Karpas-422 (cell line): ENCODE measurements at regions not wholly inside any gene's neighbourhood (a gene's known extent, or its start where the extent isn't known, plus 50 kb on each side); places are given as distances from the start of the nearest gene placed in this dataset.
A peak's percentile ranks its signal among the peaks of the same experiment; 100 is the strongest.

Experiments used
- DNase-seq: peaks from one replicate; pipeline ENCODE4 v3.0.0-alpha.2; 2015
- H2AFZ ChIP-seq: fragments of 200-600 bp; sonication (generic); 2 replicates; pipeline ENCODE4 v1.6.1; 2014; ENCODE audit warnings: antibody characterized with exemption, low read length, mixed read lengths
- H3K27ac ChIP-seq: fragments of 200-600 bp; sonication (generic); 2 replicates; pipeline ENCODE4 v1.5.1; 2014; ENCODE audit warnings: mild to moderate bottlenecking, low read length, moderate library complexity
- H3K27me3 ChIP-seq: fragments of 200-600 bp; sonication (generic); 2 replicates; pipeline ENCODE4 v1.6.1; 2014; ENCODE audit warnings: low read length, mixed read lengths
- H3K36me3 ChIP-seq: fragments of 200-600 bp; sonication (generic); 2 replicates; pipeline ENCODE4 v1.6.1; 2014; ENCODE audit warnings: low read length, mixed read lengths; ENCODE audit not compliant: insufficient read depth
- H3K4me1 ChIP-seq: fragments of 200-600 bp; sonication (generic); 2 replicates; pipeline ENCODE4 v1.6.1; 2014; ENCODE audit warnings: mild to moderate bottlenecking, low read length, mixed read lengths
- H3K4me2 ChIP-seq: fragments of 200-600 bp; sonication (generic); 2 replicates; pipeline ENCODE4 v1.6.1; 2014; ENCODE audit warnings: low read length, low read depth, mild to moderate bottlenecking; ENCODE audit not compliant: poor library complexity, severe bottlenecking
- H3K4me3 ChIP-seq: fragments of 200-600 bp; sonication (generic); 2 replicates; pipeline ENCODE4 v1.5.1; 2014; ENCODE audit warnings: mild to moderate bottlenecking, antibody characterized with exemption, low read length, mixed read lengths
- H3K79me2 ChIP-seq: fragments of 200-600 bp; sonication (generic); 2 replicates; pipeline ENCODE4 v1.6.1; 2014; ENCODE audit warnings: mild to moderate bottlenecking, low read length, mixed read lengths
- H3K9ac ChIP-seq: fragments of 200-600 bp; sonication (generic); 2 replicates; pipeline ENCODE4 v1.6.0; 2014; ENCODE audit warnings: low read length
- H3K9me2 ChIP-seq: fragments of 200-600 bp; sonication (generic), shearing (Covaris generic); replicated peaks from 2 replicates; pipeline ENCODE4 v1.6.0; 2014; ENCODE audit warnings: mild to moderate bottlenecking, low read length, moderate library complexity; ENCODE audit not compliant: insufficient read depth
- H3K9me3 ChIP-seq: fragments of 300-700, 200-600 bp; sonication (generic); 2 replicates; pipeline ENCODE4 v1.6.1; 2014; ENCODE audit warnings: low read length, mixed read lengths
- H4K20me1 ChIP-seq: fragments of 200-600 bp; sonication (generic); 2 replicates; pipeline ENCODE4 v1.6.1; 2014; ENCODE audit warnings: mild to moderate bottlenecking, antibody characterized with exemption, low read length, low read depth; ENCODE audit not compliant: insufficient read depth

DNA sequence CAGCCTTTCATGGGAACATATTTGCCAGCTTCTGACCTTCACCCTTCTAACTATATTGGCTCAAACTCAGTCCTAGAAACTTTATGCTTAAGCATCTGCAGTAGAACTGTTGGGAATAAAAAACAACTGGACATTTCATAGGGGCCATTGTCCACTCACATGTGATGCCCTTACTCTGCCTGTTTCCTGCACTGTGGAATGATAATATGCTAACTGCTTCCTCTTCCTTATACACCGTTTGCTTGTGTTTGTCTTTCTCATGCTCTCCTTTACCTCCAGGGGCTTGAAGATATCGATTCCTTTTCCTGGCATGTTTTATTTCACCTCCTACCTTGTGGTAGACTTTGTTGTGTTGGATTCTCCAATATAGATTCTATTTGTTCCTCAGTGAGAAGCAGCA is 333.0 kb upstream of the DDI1 start:
- no peaks in the 10 kb centered on the region for H3K36me3 ChIP-seq
- no peak overlapping the region for H3K4me2 ChIP-seq
- DNase-seq: no peak
- H3K9me3 ChIP-seq: no peaks in the 10 kb centered on the region
- no peaks in the 10 kb centered on the region for H3K79me2 ChIP-seq
- no peaks in the 10 kb centered on the region for H3K9me2 ChIP-seq
- no peak overlapping the region for H3K4me3 ChIP-seq
- H3K9ac ChIP-seq: no peak overlapping the region
- no peak overlapping the region for H2AFZ ChIP-seq
- H3K27ac ChIP-seq: no peak overlapping the region
- no peaks in the 10 kb centered on the region for H4K20me1 ChIP-seq
- peaks cover 2% of the 10 kb centered on the region; the same call in 1 of the 2 replicates for H3K27me3 ChIP-seq
- no peaks in the 10 kb centered on the region for H3K4me1 ChIP-seq

DNA sequence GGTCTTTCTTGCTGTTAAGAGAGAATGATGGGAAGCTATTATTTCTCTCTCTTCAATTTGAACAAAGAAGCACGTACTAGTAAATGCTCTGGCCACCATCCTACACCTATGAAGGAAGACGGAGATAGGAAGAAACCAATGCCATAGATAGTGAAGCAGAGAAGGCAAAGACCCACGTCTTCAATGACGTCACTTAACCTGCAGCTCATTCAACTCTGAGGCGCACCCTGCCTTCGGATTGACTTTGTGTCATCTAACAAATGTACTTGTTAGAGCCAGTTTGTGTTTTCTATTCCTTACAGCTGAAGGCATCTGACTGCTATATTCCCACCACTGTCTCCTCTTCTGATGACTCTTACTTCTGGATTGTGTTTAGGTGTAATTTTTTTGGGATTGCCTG is 332.5 kb upstream of the DDI1 start:
- H3K4me2 ChIP-seq: no peak overlapping the region
- no peaks in the 10 kb centered on the region for H3K79me2 ChIP-seq
- no peaks in the 10 kb centered on the region for H3K9me3 ChIP-seq
- no peaks in the 10 kb centered on the region for H3K9me2 ChIP-seq
- H2AFZ ChIP-seq: no peak overlapping the region
- peaks cover 2% of the 10 kb centered on the region; the same call in 1 of the 2 replicates for H3K27me3 ChIP-seq
- no peaks in the 10 kb centered on the region for H3K4me1 ChIP-seq
- no peak for DNase-seq
- no peak overlapping the region for H3K9ac ChIP-seq
- no peaks in the 10 kb centered on the region for H4K20me1 ChIP-seq
- H3K27ac ChIP-seq: no peak overlapping the region
- no peak overlapping the region for H3K4me3 ChIP-seq
- H3K36me3 ChIP-seq: no peaks in the 10 kb centered on the region

DNA sequence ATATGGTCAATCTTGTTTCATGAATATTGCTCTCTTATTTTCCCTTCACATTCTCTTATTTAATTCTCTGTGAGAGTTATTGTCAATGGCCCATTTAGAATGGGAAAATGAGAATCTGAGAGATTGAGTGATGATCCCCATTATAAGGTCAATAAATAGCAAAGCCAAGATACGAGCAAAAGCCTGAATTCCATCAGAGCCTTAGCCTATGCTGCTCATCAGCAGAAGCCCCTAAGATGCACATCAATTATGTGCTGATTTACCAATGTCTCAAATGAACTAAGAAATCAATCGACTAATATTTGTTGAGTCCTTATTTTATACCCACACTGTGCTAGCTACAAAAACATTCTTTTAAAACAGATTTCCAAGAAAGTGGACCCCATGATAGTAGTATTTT is 330.8 kb upstream of the DDI1 start:
- H3K4me3 ChIP-seq: no peak overlapping the region
- no peaks in the 10 kb centered on the region for H4K20me1 ChIP-seq
- H3K27ac ChIP-seq: no peak overlapping the region
- H3K9me3 ChIP-seq: no peaks in the 10 kb centered on the region
- H3K79me2 ChIP-seq: no peaks in the 10 kb centered on the region
- H3K9ac ChIP-seq: no peak overlapping the region
- no peak for DNase-seq
- H3K9me2 ChIP-seq: no peaks in the 10 kb centered on the region
- peaks cover 2% of the 10 kb centered on the region; the same call in 1 of the 2 replicates for H3K27me3 ChIP-seq
- H3K4me1 ChIP-seq: no peaks in the 10 kb centered on the region
- no peaks in the 10 kb centered on the region for H3K36me3 ChIP-seq
- H3K4me2 ChIP-seq: no peak overlapping the region
- H2AFZ ChIP-seq: no peak overlapping the region

DNA sequence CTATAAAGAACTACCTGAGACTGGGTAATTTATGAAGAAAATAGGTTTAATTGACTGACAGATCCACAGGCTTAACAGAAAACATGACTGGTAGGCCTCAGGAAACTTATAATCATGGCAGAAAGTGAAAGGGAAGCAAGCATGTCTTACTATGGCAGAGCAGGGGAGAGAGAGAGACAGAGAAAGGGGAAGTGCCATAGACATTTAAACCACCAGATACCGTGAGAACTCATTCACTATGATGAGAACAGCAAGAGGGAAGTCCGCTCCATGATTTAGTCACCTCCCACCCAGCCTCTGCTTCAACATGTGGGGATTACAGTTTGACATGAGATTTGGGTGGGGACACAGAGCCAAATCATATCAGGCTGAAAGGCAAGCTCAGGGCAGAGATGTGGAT is 327.1 kb upstream of the DDI1 start:
- no peaks in the 10 kb centered on the region for H4K20me1 ChIP-seq
- no peak overlapping the region for H2AFZ ChIP-seq
- no peak overlapping the region for H3K9ac ChIP-seq
- 0 out of 2 replicates have a peak, but pooled peaks cover 4% of the 10 kb centered on the region for H3K9me2 ChIP-seq
- no peak overlapping the region for H3K4me2 ChIP-seq
- H3K79me2 ChIP-seq: no peaks in the 10 kb centered on the region
- H3K36me3 ChIP-seq: no peaks in the 10 kb centered on the region
- H3K4me1 ChIP-seq: no peaks in the 10 kb centered on the region
- peaks cover 2% of the 10 kb centered on the region; the same call in 1 of the 2 replicates for H3K27me3 ChIP-seq
- DNase-seq: peak; percentile 83
- no peak overlapping the region for H3K4me3 ChIP-seq
- H3K9me3 ChIP-seq: no peaks in the 10 kb centered on the region
- H3K27ac ChIP-seq: no peak overlapping the region

DNA sequence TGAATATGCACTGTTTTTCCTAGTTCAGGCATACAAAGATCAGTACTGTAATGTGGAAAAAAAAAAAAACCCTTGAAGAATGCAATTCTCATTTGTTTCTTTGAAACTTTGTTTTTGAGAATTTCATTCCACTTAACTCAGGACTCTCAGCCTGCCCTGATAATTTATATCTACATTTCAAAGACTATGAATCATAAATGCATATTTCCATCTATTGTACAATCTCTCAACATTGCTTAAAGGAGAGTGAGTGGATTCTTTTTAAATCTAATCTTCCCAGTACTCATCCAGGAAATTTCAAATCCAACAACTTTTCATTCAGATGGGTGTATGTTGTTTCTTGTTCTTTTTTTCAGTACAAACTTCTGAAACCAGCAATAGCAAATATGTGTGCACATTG is 322.2 kb upstream of the DDI1 start:
- H3K27me3 ChIP-seq: no peaks in the 10 kb centered on the region
- 0 out of 2 replicates have a peak, but pooled peaks cover 4% of the 10 kb centered on the region for H3K9me2 ChIP-seq
- no peak overlapping the region for H3K4me2 ChIP-seq
- no peaks in the 10 kb centered on the region for H3K9me3 ChIP-seq
- H3K36me3 ChIP-seq: no peaks in the 10 kb centered on the region
- H3K4me3 ChIP-seq: no peak overlapping the region
- H3K79me2 ChIP-seq: no peaks in the 10 kb centered on the region
- no peak overlapping the region for H2AFZ ChIP-seq
- H3K27ac ChIP-seq: no peak overlapping the region
- no peaks in the 10 kb centered on the region for H4K20me1 ChIP-seq
- DNase-seq: no peak
- H3K9ac ChIP-seq: no peak overlapping the region
- H3K4me1 ChIP-seq: no peaks in the 10 kb centered on the region

DNA sequence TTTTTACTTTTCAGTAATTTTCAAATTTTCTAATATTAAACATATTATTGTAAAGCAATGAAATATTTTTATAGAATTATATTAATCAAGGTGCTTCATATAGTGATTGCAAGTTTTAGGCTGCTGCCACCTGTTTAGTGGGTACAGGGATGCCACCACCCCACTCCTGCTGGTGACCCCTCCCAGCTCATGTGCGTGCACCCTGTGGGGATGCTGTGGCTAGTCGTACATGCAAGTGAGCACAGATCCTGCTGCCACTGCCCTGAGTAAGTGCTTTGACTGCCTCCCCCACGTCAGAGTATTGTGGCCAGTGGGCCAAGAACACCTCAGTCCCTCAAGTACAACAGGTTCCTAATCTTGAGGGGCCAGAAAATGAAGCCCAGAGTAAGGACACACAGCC is 320.1 kb upstream of the DDI1 start:
- H3K4me1 ChIP-seq: peaks cover 2% of the 10 kb centered on the region; the same call in 1 of the 2 replicates
- H3K9me2 ChIP-seq: 0 out of 2 replicates have a peak, but pooled peaks cover 4% of the 10 kb centered on the region
- H3K4me2 ChIP-seq: no peak overlapping the region
- H3K27me3 ChIP-seq: no peaks in the 10 kb centered on the region
- H3K9me3 ChIP-seq: no peaks in the 10 kb centered on the region
- no peaks in the 10 kb centered on the region for H3K36me3 ChIP-seq
- no peak overlapping the region for H2AFZ ChIP-seq
- no peaks in the 10 kb centered on the region for H3K79me2 ChIP-seq
- H3K4me3 ChIP-seq: no peak overlapping the region
- H4K20me1 ChIP-seq: no peaks in the 10 kb centered on the region
- no peak overlapping the region for H3K9ac ChIP-seq
- no peak overlapping the region for H3K27ac ChIP-seq
- no peak for DNase-seq

DNA sequence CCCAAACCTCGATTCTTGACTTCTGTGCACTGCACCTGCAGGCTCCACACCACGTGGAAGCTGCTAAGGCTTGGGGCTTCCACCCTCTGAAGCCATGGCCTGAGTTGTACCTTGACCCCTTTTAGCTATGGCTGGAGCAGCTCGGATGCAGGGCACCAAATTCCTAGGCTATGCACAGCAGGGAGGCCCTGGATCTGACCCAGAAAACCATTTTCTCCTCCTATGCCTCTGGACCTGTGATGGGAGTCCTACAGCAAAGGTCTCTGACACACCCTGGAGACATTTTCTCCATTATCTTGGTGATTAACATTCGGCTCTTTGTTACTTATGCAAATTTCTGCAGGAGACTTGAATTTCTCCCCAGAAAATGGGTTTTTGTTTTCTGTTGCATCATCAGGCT is 309.2 kb upstream of the DDI1 start:
- Histone ChIP-seq H4K20me1 (no peaks in the 10 kb centered on the region), H3K9me2 (0 out of 2 replicates have a peak, but pooled peaks cover 4% of the 10 kb centered on the region), H3K9ac (no peak overlapping the region), H3K27me3 (no peaks in the 10 kb centered on the region), H3K79me2 (no peaks in the 10 kb centered on the region), H3K4me1 (no peaks in the 10 kb centered on the region), H3K9me3 (peaks cover 4% of the 10 kb centered on the region; the same call in 1 of the 2 replicates), H2AFZ (no peak overlapping the region), H3K4me2 (no peak overlapping the region), H3K4me3 (no peak overlapping the region), H3K36me3 (no peaks in the 10 kb centered on the region), H3K27ac (no peak overlapping the region)
- no peak for DNase-seq

DNA sequence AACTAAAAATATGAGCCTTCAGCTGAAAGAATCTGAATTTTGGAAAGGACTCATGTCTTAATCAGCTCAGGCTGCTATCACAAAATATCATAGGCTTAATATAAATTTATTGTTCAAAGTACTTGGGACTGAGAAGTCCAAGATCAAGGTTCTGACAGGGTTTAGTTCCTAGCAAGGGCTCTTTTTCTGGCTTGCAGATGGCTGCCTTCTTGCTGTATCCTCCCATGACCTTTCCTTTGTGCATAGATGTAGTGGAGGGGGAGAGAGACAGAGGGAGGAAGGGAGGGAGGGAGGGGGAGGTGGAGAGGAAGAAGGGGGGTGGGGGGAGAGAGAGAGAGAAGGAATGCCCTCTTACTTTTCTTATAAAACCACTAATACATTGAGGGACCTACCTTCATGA is 306.8 kb upstream of the DDI1 start:
- Histone ChIP-seq H3K4me3 (no peak overlapping the region), H3K4me1 (no peaks in the 10 kb centered on the region), H3K9me2 (0 out of 2 replicates have a peak, but pooled peaks cover 4% of the 10 kb centered on the region), H4K20me1 (no peaks in the 10 kb centered on the region), H3K79me2 (no peaks in the 10 kb centered on the region), H3K36me3 (no peaks in the 10 kb centered on the region), H3K9me3 (peaks cover 4% of the 10 kb centered on the region; the same call in 1 of the 2 replicates), H2AFZ (no peak overlapping the region), H3K4me2 (no peak overlapping the region), H3K9ac (no peak overlapping the region), H3K27ac (no peak overlapping the region), H3K27me3 (no peaks in the 10 kb centered on the region)
- DNase-seq: no peak
